Muscle layer of duodenum (tissue), 2 donors: ENCODE measurements at regions not wholly inside any gene's neighbourhood (a gene's known extent, or its start where the extent isn't known, plus 50 kb on each side); places are given as distances from the start of the nearest gene placed in this dataset.
"Not testable (repeated sequence)": the region's sequence is repeated elsewhere in the genome, so short reads cannot be mapped to it uniquely, and the experiment has no call there.

ENCODE experiments used
- H3K27ac ChIP-seq: one replicate; pipeline ENCODE4 v1.7.0; 2013; ENCODE audit warnings: mild to moderate bottlenecking, low read length
- H3K27me3 ChIP-seq: one replicate; pipeline ENCODE4 v1.7.0; 2013; ENCODE audit warnings: low read depth, mild to moderate bottlenecking, control low read depth, low read length
- H3K36me3 ChIP-seq, 2 donors: one replicate each; pipeline ENCODE4 v1.7.0; 2013; ENCODE audit warnings: low read length in 2 of 2, control low read depth in 1 of 2, mild to moderate bottlenecking in 1 of 2; ENCODE audit not compliant: insufficient read depth in 2 of 2, control insufficient read depth in 1 of 2
- H3K4me1 ChIP-seq, 2 donors: one replicate each; pipeline ENCODE4 v1.7.0; 2013; ENCODE audit warnings: low read length in 2 of 2, mild to moderate bottlenecking in 2 of 2, control low read depth in 1 of 2, moderate library complexity in 1 of 2; ENCODE audit not compliant: insufficient read depth in 2 of 2, control insufficient read depth in 1 of 2
- H3K4me3 ChIP-seq, 2 donors: one replicate each; pipeline ENCODE4 v1.7.0; 2013; ENCODE audit warnings: low read length in 2 of 2, low read depth in 1 of 2, mild to moderate bottlenecking in 1 of 2
- H3K9me3 ChIP-seq, 2 donors: one replicate each; pipeline ENCODE4 v1.7.0; 2013; ENCODE audit warnings: low read length in 2 of 2, control low read depth in 1 of 2, mild to moderate bottlenecking in 1 of 2; ENCODE audit not compliant: control insufficient read depth in 1 of 2
- donor health status: healthy.

DNA sequence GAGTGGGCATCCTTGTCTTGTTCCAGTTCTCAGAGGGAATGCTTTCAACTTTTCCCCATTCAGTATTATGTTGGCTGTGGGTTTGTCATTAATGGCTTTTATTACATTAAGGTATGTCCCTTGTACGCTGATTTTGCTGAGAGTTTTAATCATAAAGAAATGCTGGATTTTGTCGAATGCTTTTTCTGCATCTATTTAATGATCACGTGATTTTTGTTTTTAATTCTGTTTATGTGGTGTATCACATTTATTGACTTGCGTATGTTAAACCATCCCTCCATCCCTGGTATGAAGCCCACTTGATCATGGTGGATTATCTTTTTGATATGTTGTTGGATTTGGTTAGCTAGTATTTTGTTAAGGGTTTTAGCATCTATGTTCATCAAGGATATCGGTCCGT, 266.9 kb upstream of the DIPK2B start:
- not testable (repeated sequence) for H3K4me3 ChIP-seq, H3K36me3 ChIP-seq, H3K4me1 ChIP-seq, H3K9me3 ChIP-seq, H3K27me3 ChIP-seq, H3K27ac ChIP-seq

DNA sequence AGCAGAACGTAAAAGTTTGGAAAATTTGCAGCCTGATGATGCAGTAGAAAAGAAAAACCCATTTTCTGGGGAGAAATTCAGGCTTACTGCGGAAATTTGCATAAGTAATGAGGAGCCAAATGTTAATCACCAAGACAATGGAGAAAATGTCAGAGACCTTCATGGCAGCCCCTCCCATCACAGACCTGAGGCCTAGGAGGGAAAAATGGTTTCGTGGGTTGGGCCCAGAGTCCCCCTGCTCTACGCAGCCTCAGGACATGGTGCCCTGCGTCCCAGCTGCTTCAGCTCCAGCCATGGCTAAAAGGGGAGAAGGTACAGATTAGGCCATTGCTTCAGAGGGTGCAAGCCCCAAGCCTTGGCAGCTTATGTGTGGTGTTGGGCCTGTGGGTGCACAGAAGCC, 255.1 kb upstream of the DIPK2B start:
- H3K9me3 ChIP-seq, H3K36me3 ChIP-seq, H3K4me1 ChIP-seq, H3K27me3 ChIP-seq, H3K27ac ChIP-seq, H3K4me3 ChIP-seq: not testable (repeated sequence)

DNA sequence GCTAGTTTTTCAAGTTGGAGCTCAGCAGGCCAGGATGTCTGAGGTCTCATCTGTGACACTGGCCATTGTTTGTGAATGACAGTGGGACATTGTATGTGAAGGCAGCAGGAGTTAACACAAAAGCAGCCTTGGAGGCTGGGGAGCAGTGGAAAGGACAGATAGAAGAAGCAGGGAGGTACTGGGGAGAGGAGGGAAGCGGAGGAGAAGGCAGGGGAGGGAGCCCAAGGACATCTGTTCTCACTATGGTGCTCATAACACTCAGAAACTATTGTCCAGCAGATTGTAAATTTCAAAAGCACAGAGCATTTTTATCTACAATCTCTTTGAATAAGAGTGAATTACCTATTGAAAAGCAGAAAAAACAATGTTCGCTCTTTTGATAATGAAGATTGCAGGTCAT, 253.6 kb upstream of the DIPK2B start:
- H3K27ac ChIP-seq = no peak overlapping the region
- H3K4me1 ChIP-seq = no peaks in the 10 kb centered on the region
- no peak overlapping the region for H3K4me3 ChIP-seq
- no peaks in the 10 kb centered on the region for H3K27me3 ChIP-seq
- no peaks in the 10 kb centered on the region for H3K9me3 ChIP-seq
- no peaks in the 10 kb centered on the region for H3K36me3 ChIP-seq

DNA sequence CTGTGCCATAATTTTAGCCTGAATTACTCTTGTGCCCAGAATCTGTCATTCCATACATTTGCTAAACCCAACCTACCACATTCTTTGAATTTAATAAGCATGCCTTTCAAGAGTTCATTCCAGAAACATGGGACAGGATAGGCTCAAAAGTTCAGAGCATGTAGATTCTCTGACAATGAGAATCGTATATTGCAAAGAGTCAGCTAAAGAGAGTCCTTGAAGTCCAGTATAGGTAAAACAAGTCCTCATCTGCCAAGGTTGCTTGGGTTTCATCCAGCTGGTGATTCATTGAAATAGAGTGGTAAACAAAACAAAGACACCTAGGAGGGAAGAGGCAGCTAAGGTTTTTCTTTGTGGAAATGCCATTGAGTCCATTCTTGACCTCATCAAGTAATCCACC, 249.3 kb upstream of the DIPK2B start:
- no peaks in the 10 kb centered on the region for H3K36me3 ChIP-seq
- no peaks in the 10 kb centered on the region for H3K27me3 ChIP-seq
- H3K9me3 ChIP-seq = no peaks in the 10 kb centered on the region
- no peaks in the 10 kb centered on the region for H3K4me1 ChIP-seq
- H3K4me3 ChIP-seq = no peak overlapping the region
- H3K27ac ChIP-seq = no peak overlapping the region

DNA sequence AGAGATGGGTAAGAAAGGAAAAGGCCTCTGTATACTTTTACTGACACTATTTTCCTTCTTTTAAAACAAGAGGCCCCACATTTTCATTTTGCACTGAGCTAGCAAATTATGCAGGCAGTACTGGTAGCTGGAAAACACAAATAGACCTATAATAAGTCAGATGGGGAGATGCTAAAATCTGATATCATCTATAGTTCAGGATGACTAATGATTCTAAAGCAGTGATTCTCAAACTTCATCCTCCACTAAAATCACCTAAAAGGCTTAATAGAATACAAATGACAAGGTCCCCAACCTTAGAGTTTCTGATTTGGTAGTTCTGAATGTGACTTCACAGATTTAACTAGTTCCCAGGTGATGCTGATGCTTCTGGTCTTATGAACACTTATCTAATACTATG, 247.3 kb upstream of the DIPK2B start:
- no peaks in the 10 kb centered on the region for H3K36me3 ChIP-seq
- H3K27me3 ChIP-seq = no peaks in the 10 kb centered on the region
- no peak overlapping the region for H3K4me3 ChIP-seq

DNA sequence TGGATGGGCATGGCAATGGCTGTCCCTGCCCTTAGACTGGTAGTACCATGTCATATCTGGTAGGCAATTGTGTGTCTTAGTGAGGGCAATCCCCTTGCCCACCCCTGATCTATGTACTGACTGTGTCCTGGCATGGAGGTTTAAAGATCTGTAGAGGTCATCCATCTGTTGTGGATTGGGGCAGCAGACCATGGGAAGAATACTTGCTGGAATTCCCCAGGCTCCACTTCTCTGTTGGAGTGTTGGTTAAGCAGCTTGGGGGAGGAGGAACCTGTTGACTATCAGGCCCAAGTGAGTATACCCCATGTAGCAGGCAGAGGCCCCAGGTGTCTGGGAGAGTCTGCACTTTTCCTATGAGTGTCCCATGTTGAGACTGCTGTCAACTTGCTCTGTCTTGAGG, 246.7 kb upstream of the DIPK2B start:
- H3K36me3 ChIP-seq = no peaks in the 10 kb centered on the region
- H3K27ac ChIP-seq = no peak overlapping the region
- no peak overlapping the region for H3K4me3 ChIP-seq
- H3K9me3 ChIP-seq = no peaks in the 10 kb centered on the region
- H3K27me3 ChIP-seq = no peaks in the 10 kb centered on the region
- H3K4me1 ChIP-seq = no peaks in the 10 kb centered on the region

More for the DNA sequence above, 247.3 kb upstream of the DIPK2B start:
- Histone ChIP-seq H3K9me3 (no peaks in the 10 kb centered on the region), H3K27ac (no peak overlapping the region), H3K4me1 (no peaks in the 10 kb centered on the region)

DNA sequence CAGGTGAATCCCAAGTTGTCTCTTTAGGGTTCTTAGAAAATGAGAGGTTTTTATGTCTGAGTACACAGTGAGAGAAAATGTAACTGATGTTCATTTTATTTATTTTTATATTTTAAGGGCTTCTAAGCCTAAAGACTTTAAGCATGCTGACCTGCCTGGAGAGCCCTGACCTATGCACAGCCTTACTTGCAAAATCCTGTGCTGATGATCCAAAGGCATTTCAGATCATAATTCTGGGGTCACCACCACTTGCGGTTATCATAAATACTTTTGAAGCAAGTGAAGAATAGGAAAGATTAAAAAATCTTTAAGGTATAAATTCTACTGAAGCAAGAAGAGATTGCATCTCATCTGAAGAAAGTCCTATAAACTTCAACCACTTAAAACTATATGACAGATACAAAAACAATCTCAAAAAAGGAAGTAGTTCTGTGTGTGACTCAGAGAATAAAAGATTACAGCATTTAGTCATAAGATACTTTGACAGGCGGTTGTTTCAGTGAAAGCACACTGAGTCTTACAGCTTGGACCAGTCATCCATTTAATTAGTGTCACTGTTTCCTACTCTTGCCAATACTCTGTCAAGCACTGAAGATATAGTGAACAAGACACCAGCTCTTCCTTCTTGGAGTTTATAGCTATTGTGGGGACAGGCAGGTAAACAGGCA, 245.2 kb upstream of the DIPK2B start:
- Histone ChIP-seq H3K36me3 (no peaks in the 10 kb centered on the region), H3K4me1 (no peaks in the 10 kb centered on the region), H3K4me3 (no peak overlapping the region), H3K9me3 (no peaks in the 10 kb centered on the region), H3K27ac (no peak overlapping the region), H3K27me3 (no peaks in the 10 kb centered on the region)

DNA sequence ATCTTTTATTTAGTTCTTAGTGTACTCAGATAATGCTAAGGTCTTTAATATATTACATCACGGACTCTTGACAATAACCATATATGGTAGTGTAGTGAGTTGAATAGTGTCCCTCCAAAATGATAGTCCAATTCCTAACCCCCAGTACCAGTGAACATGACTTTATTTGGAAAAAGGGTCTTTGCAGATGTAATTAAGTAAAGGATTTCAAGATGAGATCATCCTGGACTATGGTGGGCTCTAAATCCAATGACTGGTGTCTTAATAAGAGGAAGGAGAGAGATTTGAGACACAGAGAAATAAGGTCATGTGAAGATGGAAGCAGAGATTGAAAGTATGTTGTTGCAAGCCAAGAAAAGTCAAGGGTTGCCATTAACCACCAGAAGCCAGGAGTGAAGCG, 236.5 kb upstream of the DIPK2B start:
- Histone ChIP-seq H3K27me3 (no peaks in the 10 kb centered on the region), H3K4me3 (no peak overlapping the region), H3K9me3 (no peaks in the 10 kb centered on the region), H3K36me3 (no peaks in the 10 kb centered on the region), H3K4me1 (no peaks in the 10 kb centered on the region), H3K27ac (no peak overlapping the region)

DNA sequence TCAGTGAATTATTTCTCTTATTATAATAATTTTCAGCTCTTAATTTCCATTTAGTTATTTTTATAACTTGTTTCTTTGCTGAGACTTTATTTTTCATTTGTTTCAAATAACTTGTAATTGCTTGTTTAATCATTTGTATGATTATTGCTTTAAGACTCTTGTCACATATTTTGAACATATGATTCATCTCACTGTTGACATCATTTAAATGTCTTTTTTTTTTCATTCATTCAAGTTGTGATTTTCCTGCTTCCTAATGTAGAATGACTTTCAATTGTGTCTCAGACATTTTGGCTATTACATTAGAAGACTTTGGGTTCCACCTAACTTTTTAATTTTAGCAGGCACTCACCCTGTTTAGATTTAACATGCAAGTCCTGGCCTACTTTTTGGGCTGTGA, 234.8 kb upstream of the DIPK2B start:
- H3K27ac ChIP-seq = no peak overlapping the region
- H3K9me3 ChIP-seq = no peaks in the 10 kb centered on the region
- H3K27me3 ChIP-seq = no peaks in the 10 kb centered on the region
- no peaks in the 10 kb centered on the region for H3K4me1 ChIP-seq
- H3K36me3 ChIP-seq = no peaks in the 10 kb centered on the region
- H3K4me3 ChIP-seq = no peak overlapping the region

DNA sequence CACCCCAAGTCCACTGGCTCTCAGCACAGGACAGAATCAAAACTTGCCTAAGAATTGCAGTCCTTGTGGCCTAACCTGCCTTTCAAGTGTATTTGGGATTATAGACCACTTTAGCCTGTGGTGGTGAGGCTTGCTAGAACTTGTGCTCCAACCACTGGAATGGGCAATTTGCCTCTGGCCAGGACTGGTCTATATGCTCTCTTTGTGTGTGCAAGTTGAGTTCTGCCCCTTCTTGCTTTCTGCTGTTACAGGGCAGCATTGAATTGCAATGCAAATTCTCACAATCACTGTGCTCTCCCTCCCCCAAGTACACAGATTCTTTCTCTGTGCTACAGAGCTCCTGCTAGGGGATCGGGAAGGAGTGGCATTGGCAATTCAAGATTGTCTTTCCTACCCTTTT, 233.6 kb upstream of the DIPK2B start:
- no peak overlapping the region for H3K4me3 ChIP-seq

DNA sequence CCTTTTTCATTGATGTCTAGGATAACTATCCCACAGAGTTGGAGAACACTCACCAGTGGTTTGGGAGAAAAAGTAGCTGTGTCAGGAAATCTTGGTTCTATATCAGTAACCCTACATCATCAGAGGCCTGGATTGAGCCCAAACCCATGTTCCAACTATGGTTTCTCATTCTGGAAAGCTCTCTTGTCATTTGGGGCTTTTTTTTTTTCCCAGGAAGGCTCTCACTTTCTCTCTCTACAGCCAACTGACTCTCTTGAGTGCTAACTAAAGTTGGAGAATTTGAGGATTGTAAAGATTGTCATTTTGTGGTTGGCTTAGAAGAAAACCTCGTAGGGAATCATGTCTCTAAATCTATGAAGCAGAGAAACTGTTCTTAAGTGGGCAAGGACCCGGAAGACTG, 228.2 kb upstream of the DIPK2B start:
- Histone ChIP-seq H3K27me3 (no peaks in the 10 kb centered on the region), H3K27ac (no peak overlapping the region), H3K36me3 (no peaks in the 10 kb centered on the region), H3K4me1 (no peaks in the 10 kb centered on the region), H3K4me3 (no peak overlapping the region), H3K9me3 (no peaks in the 10 kb centered on the region)

More for the DNA sequence above, 233.6 kb upstream of the DIPK2B start:
- no peaks in the 10 kb centered on the region for H3K4me1 ChIP-seq
- no peaks in the 10 kb centered on the region for H3K27me3 ChIP-seq
- H3K9me3 ChIP-seq = no peaks in the 10 kb centered on the region
- H3K36me3 ChIP-seq = no peaks in the 10 kb centered on the region
- H3K27ac ChIP-seq = no peak overlapping the region

DNA sequence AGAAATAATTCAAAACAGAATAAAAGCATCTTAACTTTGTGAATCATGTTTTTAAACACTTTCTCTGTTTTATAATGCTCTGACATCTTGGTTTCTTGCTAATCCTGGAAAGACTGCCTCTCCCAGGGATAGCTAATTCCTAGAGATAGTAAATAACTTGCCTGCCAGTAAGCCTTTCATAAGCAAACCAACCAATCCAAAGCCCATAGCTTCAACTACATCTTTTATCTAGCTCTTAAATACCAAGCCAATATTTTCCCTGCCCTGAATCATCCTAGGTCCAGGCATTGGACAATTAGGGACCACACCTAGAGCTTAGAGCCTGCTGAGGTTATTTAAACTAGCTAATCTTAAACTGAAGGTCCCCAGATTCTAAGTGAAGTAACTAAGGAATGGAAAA, 223.7 kb upstream of the DIPK2B start:
- no peaks in the 10 kb centered on the region for H3K4me1 ChIP-seq
- no peak overlapping the region for H3K4me3 ChIP-seq
- H3K27me3 ChIP-seq = no peaks in the 10 kb centered on the region
- no peaks in the 10 kb centered on the region for H3K36me3 ChIP-seq
- H3K9me3 ChIP-seq = no peaks in the 10 kb centered on the region
- H3K27ac ChIP-seq = no peak overlapping the region
